CD4-positive, CD25-positive, alpha-beta regulatory T cell (primary cell): ENCODE measurements at regions not wholly inside any gene's neighbourhood (a gene's known extent, or its start where the extent isn't known, plus 50 kb on each side); places are given as distances from the start of the nearest gene placed in this dataset.

Source experiments
- ATAC-seq, 2 donors: fragments of 150-1000 bp; cut with Tn5 transposase; one replicate each; pipeline ENCODE4 v1.10.0; 2021; ENCODE audit warnings: low read depth in 2 of 2, moderate number of reproducible peaks in 2 of 2, moderate library complexity in 1 of 2
- DNase-seq, 3 donors: peaks; one replicate each; pipeline versions ENCODE4 v3.0.0 to v3.0.0-alpha.2; 2012 to 2022; ENCODE audit warnings: mixed read lengths in 1 of 3
- H3K27ac ChIP-seq: one replicate; pipeline ENCODE4 v1.7.0; 2013; ENCODE audit warnings: mild to moderate bottlenecking, low read length; ENCODE audit not compliant: insufficient read depth, poor library complexity, severe bottlenecking
- H3K27me3 ChIP-seq: one replicate; pipeline ENCODE4 v1.7.0; 2013; ENCODE audit warnings: low read length; ENCODE audit not compliant: control insufficient read depth, insufficient read depth
- H3K36me3 ChIP-seq: one replicate; pipeline ENCODE4 v1.7.0; 2013; ENCODE audit warnings: mild to moderate bottlenecking, low read length, moderate library complexity; ENCODE audit not compliant: control insufficient read depth, insufficient read depth
- H3K4me1 ChIP-seq: 2 replicates; pipeline ENCODE4 v1.7.0; 2013; ENCODE audit warnings: mild to moderate bottlenecking, low read length; ENCODE audit not compliant: insufficient read depth, control insufficient read depth, poor library complexity, severe bottlenecking
- H3K4me3 ChIP-seq: one replicate; pipeline ENCODE4 v1.7.0; 2013; ENCODE audit warnings: low read depth, mild to moderate bottlenecking, low read length, moderate library complexity
- H3K9me3 ChIP-seq, 2 experiments: 1 replicate in 1 of 2; 2 replicates in 1 of 2; pipeline ENCODE4 v1.7.0; 2013; ENCODE audit warnings: low read length in 2 of 2, mild to moderate bottlenecking in 1 of 2, moderate library complexity in 1 of 2; ENCODE audit not compliant: control insufficient read depth in 2 of 2
- H3K27ac Mint-ChIP-seq, 3 donors: one replicate each; pipeline ENCODE4 v1.8.0; 2020 to 2022; ENCODE audit warnings: mild to moderate bottlenecking in 3 of 3, mixed read lengths in 3 of 3, moderate library complexity in 2 of 3
- H3K27me3 Mint-ChIP-seq: one replicate; pipeline ENCODE4 v1.8.0; 2022; ENCODE audit warnings: mild to moderate bottlenecking, mixed read lengths
- H3K36me3 Mint-ChIP-seq: one replicate; pipeline ENCODE4 v1.8.0; 2020; ENCODE audit warnings: mixed read lengths
- H3K4me1 Mint-ChIP-seq, 4 donors: one replicate each; pipeline ENCODE4 v1.8.0; 2020 to 2022; ENCODE audit warnings: mixed read lengths in 4 of 4, mild to moderate bottlenecking in 1 of 4
- H3K4me3 Mint-ChIP-seq, 4 donors: one replicate each; pipeline ENCODE4 v1.8.0; 2020 to 2022; ENCODE audit warnings: mild to moderate bottlenecking in 4 of 4, mixed read lengths in 4 of 4, moderate library complexity in 3 of 4
- H3K9me3 Mint-ChIP-seq, 7 donors: one replicate each; pipeline ENCODE4 v1.8.0; 2020 to 2022; ENCODE audit warnings: mixed read lengths in 7 of 7, mild to moderate bottlenecking in 3 of 7, moderate library complexity in 2 of 7

DNA sequence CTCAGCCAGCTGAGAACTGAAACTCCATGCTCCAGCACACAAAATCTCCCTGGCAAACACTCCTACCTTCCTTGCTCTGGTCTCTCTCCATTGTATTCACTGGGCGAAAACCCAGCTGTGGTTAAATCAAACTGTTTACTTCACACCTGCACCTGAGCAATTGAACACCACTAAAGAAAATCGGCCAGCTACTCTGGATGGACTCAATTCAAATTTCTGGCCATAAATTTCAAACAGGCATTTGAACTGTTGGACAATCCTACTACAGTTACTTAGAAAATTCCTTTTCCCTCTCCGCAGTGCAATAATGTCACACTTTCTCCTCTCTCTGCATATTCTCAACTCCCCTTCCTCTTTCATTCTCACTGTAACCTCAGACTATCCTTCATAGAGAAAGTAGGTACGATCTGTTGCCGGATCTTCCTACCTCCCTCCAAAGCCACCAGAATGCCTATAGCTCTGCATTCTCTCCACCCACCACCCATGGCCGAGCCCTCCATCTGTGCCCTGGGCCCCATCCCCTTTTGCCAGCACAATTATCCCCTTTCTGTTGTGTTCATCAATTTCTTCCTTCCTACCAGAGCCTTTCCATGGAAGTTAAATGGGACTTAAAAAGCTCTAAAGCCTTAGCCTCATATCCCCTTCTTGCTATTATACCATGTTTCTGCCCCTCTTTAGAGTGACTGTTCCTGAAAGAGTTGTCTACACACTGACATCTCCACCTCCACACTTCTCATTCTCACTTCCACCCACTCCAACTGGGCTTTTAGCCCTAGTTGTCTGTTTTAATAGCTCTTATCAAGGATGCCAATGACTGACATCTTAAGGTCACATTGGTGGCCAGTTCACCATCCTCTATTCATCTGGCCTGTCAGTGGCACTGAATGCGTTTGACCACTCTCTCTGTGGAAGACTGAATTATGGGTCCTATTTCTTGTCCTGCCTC lies 127.5 kb upstream of the SLC1A4 start:
- Mint-ChIP-seq H3K4me3 (no peak overlapping the region), H3K9me3 (no peaks in the 10 kb centered on the region), H3K4me1 (peaks cover 0 to 5% (median 2%) of the 10 kb centered on the region in 4 donors), H3K27ac (no peak overlapping the region), H3K36me3 (no peaks in the 10 kb centered on the region), H3K27me3 (peaks cover 8% of the 10 kb centered on the region)
- Histone ChIP-seq H3K36me3 (no peaks in the 10 kb centered on the region), H3K27ac (no peak overlapping the region), H3K4me3 (no peak overlapping the region), H3K4me1 (peaks cover 20% of the 10 kb centered on the region), H3K9me3 (no peaks in the 10 kb centered on the region), H3K27me3 (peaks cover 4% of the 10 kb centered on the region)
- no peak for DNase-seq
- no peak for ATAC-seq

DNA sequence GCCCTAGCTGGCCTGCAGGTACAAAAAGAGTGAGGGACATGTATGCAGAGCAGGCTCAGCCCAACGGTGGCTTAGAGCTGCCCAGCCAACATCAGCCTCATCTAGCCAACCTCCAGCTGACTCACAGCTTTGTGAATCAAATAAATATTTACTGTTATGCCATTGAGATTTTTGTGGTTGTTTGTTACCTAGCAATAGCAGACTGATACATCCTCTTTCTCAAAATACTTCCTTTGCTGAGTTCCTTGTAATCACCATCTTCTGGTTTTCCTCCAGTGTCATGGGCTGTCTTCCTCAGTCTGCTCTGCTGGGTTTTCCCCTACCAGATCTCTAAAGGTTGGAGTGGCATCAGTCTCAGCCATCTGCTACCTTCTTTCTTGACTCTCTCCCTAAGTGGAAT lies 126.6 kb upstream of the SLC1A4 start:
- Mint-ChIP-seq H3K9me3 (no peaks in the 10 kb centered on the region), H3K27me3 (peaks cover 14% of the 10 kb centered on the region), H3K27ac (no peak overlapping the region), H3K4me3 (no peak overlapping the region), H3K36me3 (no peaks in the 10 kb centered on the region), H3K4me1 (peaks cover 0 to 6% (median 2%) of the 10 kb centered on the region in 4 donors)
- peaks cover 20% of the 10 kb centered on the region for H3K4me1 ChIP-seq
- no peaks in the 10 kb centered on the region for H3K9me3 ChIP-seq
- ATAC-seq (peak in 1 of 2 donors; percentile 22), DNase-seq (peak in 1 of 3 donors; percentile 24)
- H3K36me3 ChIP-seq = no peaks in the 10 kb centered on the region
- no peak overlapping the region for H3K27ac ChIP-seq
- H3K27me3 ChIP-seq = peaks cover 4% of the 10 kb centered on the region
- no peak overlapping the region for H3K4me3 ChIP-seq

DNA sequence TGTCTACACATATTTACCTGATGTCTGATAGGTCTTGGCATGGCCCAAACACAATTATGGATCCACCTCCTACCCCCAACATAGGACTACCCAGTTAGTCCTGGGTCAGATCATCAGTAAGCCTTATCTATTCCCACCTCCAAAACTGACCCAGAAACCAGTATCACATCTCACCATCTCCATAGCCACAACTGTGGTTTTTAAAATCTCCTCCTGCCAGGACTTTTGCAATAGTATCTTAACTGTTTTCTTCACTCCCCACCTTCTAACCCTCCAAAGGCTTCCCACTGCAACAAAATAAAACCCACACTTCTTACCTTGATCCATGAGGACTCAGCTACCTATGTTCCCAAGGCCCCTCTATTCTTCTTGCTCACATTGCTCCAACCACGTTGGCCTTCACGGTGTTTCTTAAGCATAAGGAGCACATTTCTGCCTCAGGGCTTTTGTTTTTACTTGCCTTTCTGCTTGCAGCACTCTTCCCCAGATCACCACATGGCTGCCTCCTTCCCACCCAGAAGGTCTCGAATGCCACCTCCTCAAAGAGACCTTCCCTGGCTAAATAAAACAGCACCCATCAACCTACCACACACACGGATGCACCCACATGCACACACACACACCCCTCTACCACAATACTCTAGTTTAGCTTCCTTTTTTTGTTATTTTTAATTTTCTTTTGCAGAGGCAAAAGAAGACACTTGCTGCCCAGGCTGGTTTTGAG lies 125.9 kb upstream of the SLC1A4 start:
- no peaks in the 10 kb centered on the region for H3K9me3 Mint-ChIP-seq
- Histone ChIP-seq H3K27ac (no peak overlapping the region), H3K4me1 (peaks cover 20% of the 10 kb centered on the region)

DNA sequence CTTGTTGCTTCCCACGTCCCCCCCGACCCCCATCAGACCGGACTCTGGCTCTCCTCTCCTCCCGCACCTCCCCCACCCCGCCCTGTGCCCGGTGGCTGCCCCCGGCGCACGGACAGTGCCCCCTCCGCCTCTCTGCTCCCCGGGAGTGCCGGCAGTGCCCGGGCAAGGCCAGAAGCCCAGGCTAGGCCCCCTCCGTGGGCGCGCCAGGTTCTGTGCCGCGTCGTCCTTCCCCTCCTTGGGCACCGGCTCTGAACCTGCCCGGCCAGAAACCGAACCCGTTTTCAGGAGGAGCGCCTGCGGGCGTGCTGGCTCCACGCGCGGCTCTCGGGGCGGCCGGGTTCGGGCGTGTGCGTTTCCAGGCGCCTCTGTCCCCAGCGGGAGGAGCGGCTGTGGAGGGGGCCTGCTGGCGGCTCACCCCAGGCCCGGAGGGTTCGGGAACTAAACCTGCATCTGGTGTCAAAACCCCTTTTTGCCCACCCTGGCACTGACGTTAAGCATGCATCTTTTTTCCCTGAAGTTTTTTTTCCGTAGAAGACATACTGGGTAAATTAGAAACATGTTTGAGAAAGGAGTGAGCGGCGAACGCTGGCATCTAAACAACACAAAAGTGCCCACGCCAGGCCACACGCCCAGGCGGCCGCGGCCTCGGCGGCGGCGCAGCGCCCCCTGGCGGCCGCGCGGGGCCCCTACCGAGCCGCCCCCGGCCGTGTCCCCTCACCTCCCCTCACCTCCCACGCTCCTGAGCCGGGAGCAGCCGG lies 123.9 kb upstream of the SLC1A4 start:
- Histone ChIP-seq H3K9me3 (no peaks in the 10 kb centered on the region), H3K27ac (no peak overlapping the region), H3K27me3 (peaks cover 2% of the 10 kb centered on the region), H3K4me3 (peak overlapping the region; percentile 82), H3K4me1 (peaks cover 12% of the 10 kb centered on the region), H3K36me3 (no peaks in the 10 kb centered on the region)
- peak; percentile 48 to 72 (median 67) for DNase-seq
- no peak overlapping the region for H3K27ac Mint-ChIP-seq
- H3K4me1 Mint-ChIP-seq = peaks cover 0 to 4% (median 0%) of the 10 kb centered on the region in 4 donors
- H3K4me3 Mint-ChIP-seq = peak overlapping the region; percentile 64 to 80 (median 78)
- peaks cover 9% of the 10 kb centered on the region for H3K27me3 Mint-ChIP-seq
- peak; percentile 77 to 80 for ATAC-seq
- H3K36me3 Mint-ChIP-seq = no peaks in the 10 kb centered on the region
- no peaks in the 10 kb centered on the region for H3K9me3 Mint-ChIP-seq

More for the DNA sequence above, 125.9 kb upstream of the SLC1A4 start:
- H3K4me3 Mint-ChIP-seq = no peak overlapping the region
- Histone ChIP-seq H3K4me3 (no peak overlapping the region), H3K36me3 (no peaks in the 10 kb centered on the region), H3K9me3 (no peaks in the 10 kb centered on the region), H3K27me3 (peaks cover 4% of the 10 kb centered on the region)
- H3K36me3 Mint-ChIP-seq = no peaks in the 10 kb centered on the region
- peaks cover 0 to 6% (median 2%) of the 10 kb centered on the region in 4 donors for H3K4me1 Mint-ChIP-seq
- no peak for DNase-seq
- ATAC-seq = no peak
- H3K27ac Mint-ChIP-seq = no peak overlapping the region
- peaks cover 14% of the 10 kb centered on the region for H3K27me3 Mint-ChIP-seq

DNA sequence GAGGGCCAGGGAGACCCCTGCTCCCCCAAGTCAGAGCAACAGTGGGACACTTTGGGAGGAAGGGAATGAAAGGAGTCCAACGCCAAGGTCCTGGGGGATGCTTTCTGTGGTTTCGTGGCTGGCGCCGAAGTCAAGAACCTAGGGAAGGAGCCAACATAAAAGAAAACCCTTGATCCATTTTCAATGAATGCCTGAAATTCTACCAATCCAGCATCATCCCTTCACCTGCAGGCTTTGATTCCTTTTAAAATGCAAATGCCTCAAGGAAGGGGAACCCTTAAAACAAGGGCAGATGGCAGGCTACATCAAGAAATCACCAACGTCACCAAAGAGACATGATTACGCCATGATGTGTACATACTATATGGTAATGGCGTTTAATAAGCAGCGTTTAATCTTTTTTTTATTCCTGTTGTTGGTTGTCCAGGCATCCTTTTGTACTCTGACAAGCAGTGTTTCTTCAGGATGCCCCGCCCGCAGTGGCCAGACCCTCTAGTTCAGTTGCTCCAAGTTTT lies 123.3 kb upstream of the SLC1A4 start:
- Mint-ChIP-seq H3K27me3 (peaks cover 9% of the 10 kb centered on the region), H3K9me3 (no peaks in the 10 kb centered on the region), H3K4me1 (peaks cover 0 to 4% (median 0%) of the 10 kb centered on the region in 4 donors), H3K4me3 (peak overlapping the region; percentile 42 to 75 (median 69)), H3K36me3 (no peaks in the 10 kb centered on the region), H3K27ac (no peak overlapping the region)
- peaks cover 12% of the 10 kb centered on the region for H3K4me1 ChIP-seq
- no peaks in the 10 kb centered on the region for H3K36me3 ChIP-seq
- ATAC-seq (no peak), DNase-seq (no peak)
- no peaks in the 10 kb centered on the region for H3K9me3 ChIP-seq
- H3K27ac ChIP-seq = no peak overlapping the region
- no peak overlapping the region for H3K4me3 ChIP-seq
- peaks cover 2% of the 10 kb centered on the region for H3K27me3 ChIP-seq

DNA sequence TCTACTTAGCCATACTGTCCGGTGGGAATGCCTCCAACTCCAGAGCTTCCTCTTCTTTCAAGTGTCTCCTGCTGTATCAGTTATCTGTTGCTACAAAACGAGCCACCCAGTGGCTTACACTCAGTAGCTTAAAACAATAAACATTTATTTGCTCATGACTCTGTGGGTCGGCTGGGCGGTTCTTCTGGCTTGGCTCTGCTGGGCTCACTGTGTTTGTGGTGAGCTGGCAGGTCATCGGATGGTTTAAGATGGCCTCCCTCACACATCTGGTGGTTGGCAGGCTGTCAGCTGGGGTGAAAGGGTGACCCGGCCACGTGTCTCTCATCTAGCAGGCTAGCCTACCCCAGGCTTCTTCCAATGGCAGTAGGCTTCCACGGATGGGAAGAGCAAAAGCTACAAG lies 122.4 kb upstream of the SLC1A4 start:
- H3K9me3 Mint-ChIP-seq = no peaks in the 10 kb centered on the region
- no peaks in the 10 kb centered on the region for H3K36me3 ChIP-seq
- no peak for DNase-seq
- peaks cover 0 to 4% (median 0%) of the 10 kb centered on the region in 4 donors for H3K4me1 Mint-ChIP-seq
- H3K27ac Mint-ChIP-seq = peak overlapping the region in 1 of 3 donors; percentile 32
- peaks cover 2% of the 10 kb centered on the region for H3K27me3 ChIP-seq
- H3K27me3 Mint-ChIP-seq = peaks cover 13% of the 10 kb centered on the region
- H3K4me3 ChIP-seq = no peak overlapping the region
- H3K27ac ChIP-seq = no peak overlapping the region
- no peaks in the 10 kb centered on the region for H3K36me3 Mint-ChIP-seq
- H3K9me3 ChIP-seq = no peaks in the 10 kb centered on the region
- peak overlapping the region in 3 of 4 donors; percentile 74 to 78 (median 75) for H3K4me3 Mint-ChIP-seq
- ATAC-seq = no peak
- H3K4me1 ChIP-seq = peaks cover 12% of the 10 kb centered on the region

DNA sequence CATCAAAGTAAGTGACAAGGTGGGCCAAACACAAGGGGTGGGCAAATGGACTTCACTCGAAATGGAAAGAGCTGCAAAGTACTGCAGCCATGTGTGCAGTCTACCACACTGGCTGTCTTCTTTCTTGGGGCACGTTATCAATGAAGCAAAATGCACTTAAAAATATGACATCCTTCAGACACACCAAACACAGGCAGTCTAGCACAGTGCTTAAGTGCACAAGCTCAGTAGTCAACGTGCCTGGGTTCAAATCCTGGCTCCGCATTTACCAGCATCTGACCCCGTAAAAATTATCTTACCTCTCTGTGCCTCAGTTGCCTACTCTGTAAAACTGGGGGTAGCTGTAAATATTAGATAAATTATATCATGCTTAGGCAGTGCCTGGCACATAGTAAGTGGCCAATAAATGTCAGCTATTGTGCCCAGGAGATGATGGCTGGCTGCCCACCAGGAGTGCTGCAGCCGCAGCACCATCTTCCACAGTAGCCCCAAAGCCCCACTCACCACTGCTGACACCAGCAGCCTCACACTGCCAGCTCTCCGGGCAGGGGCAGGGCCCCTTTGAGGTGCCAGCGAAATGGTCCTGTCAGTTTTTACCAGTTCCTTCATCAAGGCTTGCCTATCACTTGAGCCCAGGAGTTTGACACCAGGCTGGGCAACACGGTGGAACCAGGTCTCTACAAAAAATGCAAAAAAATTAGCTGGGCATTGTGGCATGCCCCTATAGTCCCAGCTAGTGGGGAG lies 121.8 kb upstream of the SLC1A4 start:
- peaks cover 12% of the 10 kb centered on the region for H3K4me1 ChIP-seq
- H3K4me3 Mint-ChIP-seq = peak overlapping the region in 1 of 4 donors; percentile 75
- H3K27me3 ChIP-seq = peaks cover 2% of the 10 kb centered on the region
- H3K36me3 Mint-ChIP-seq = no peaks in the 10 kb centered on the region
- H3K27ac ChIP-seq = no peak overlapping the region
- ATAC-seq (no peak), DNase-seq (no peak)
- H3K36me3 ChIP-seq = no peaks in the 10 kb centered on the region
- no peak overlapping the region for H3K4me3 ChIP-seq
- H3K27me3 Mint-ChIP-seq = peaks cover 13% of the 10 kb centered on the region
- H3K4me1 Mint-ChIP-seq = peaks cover 0 to 4% (median 0%) of the 10 kb centered on the region in 4 donors
- no peaks in the 10 kb centered on the region for H3K9me3 Mint-ChIP-seq
- H3K27ac Mint-ChIP-seq = no peak overlapping the region
- no peaks in the 10 kb centered on the region for H3K9me3 ChIP-seq
